ENCODE measurements at regions not wholly inside any gene's neighbourhood (a gene's known extent, or its start where the extent isn't known, plus 50 kb on each side); places are given as distances from the start of the nearest gene placed in this dataset.

GRCh38 chr11:131302836-131303235 is 67.6 kb upstream of the NTM start:
- Histone ChIP-seq H3K36me3 (ENCODE audit: control insufficient read depth in 1 of 2, insufficient read depth in 2 of 2, low read length in 2 of 2) (no peaks in the 10 kb centered on the region), H3K27me3 (ENCODE audit: low read depth, low read length) (peaks cover 5% of the 10 kb centered on the region), H3K27ac (ENCODE audit: low read length) (no peak overlapping the region), H3K4me3 (ENCODE audit: low read depth in 1 of 2, low read length in 2 of 2) (no peak overlapping the region), H3K4me1 (ENCODE audit: control insufficient read depth in 1 of 2, insufficient read depth in 2 of 2, low read length in 2 of 2) (no peaks in the 10 kb centered on the region), H3K9me3 (ENCODE audit: control insufficient read depth in 1 of 2, low read length in 2 of 2) (no peaks in the 10 kb centered on the region)

- H3K27ac ChIP-seq (ENCODE audit: low read length) = no peak overlapping the region
- H3K4me1 ChIP-seq (ENCODE audit: control insufficient read depth in 1 of 2, insufficient read depth in 2 of 2, low read length in 2 of 2) = no peaks in the 10 kb centered on the region
- no peak overlapping the region for H3K4me3 ChIP-seq (ENCODE audit: low read depth in 1 of 2, low read length in 2 of 2)
- no peaks in the 10 kb centered on the region for H3K36me3 ChIP-seq (ENCODE audit: control insufficient read depth in 1 of 2, insufficient read depth in 2 of 2, low read length in 2 of 2)
- H3K27me3 ChIP-seq (ENCODE audit: low read depth, low read length) = peaks cover 5% of the 10 kb centered on the region
- no peaks in the 10 kb centered on the region for H3K9me3 ChIP-seq (ENCODE audit: control insufficient read depth in 1 of 2, low read length in 2 of 2)
Measured at GRCh38 chr11:131303611-131304119, 66.8 kb upstream of the NTM start.

- H3K9me3 ChIP-seq (ENCODE audit: control insufficient read depth in 1 of 2, low read length in 2 of 2) = no peaks in the 10 kb centered on the region
- H3K27me3 ChIP-seq (ENCODE audit: low read depth, low read length) = peaks cover 2% of the 10 kb centered on the region
- no peaks in the 10 kb centered on the region for H3K36me3 ChIP-seq (ENCODE audit: control insufficient read depth in 1 of 2, insufficient read depth in 2 of 2, low read length in 2 of 2)
- no peak overlapping the region for H3K27ac ChIP-seq (ENCODE audit: low read length)
- no peak overlapping the region for H3K4me3 ChIP-seq (ENCODE audit: low read depth in 1 of 2, low read length in 2 of 2)
- H3K4me1 ChIP-seq (ENCODE audit: control insufficient read depth in 1 of 2, insufficient read depth in 2 of 2, low read length in 2 of 2) = no peaks in the 10 kb centered on the region
Measured at GRCh38 chr11:131305005-131305404, 65.4 kb upstream of the NTM start.

GRCh38 chr11:131307506-131307905 is 62.9 kb upstream of the NTM start:
- Histone ChIP-seq H3K36me3 (ENCODE audit: control insufficient read depth in 1 of 2, insufficient read depth in 2 of 2, low read length in 2 of 2) (no peaks in the 10 kb centered on the region), H3K27ac (ENCODE audit: low read length) (no peak overlapping the region), H3K9me3 (ENCODE audit: control insufficient read depth in 1 of 2, low read length in 2 of 2) (no peaks in the 10 kb centered on the region), H3K4me1 (ENCODE audit: control insufficient read depth in 1 of 2, insufficient read depth in 2 of 2, low read length in 2 of 2) (no peaks in the 10 kb centered on the region), H3K27me3 (ENCODE audit: low read depth, low read length) (no peaks in the 10 kb centered on the region), H3K4me3 (ENCODE audit: low read depth in 1 of 2, low read length in 2 of 2) (no peak overlapping the region)

GRCh38 chr11:131309776-131310175 is 60.6 kb upstream of the NTM start:
- Histone ChIP-seq H3K36me3 (ENCODE audit: control insufficient read depth in 1 of 2, insufficient read depth in 2 of 2, low read length in 2 of 2) (no peaks in the 10 kb centered on the region), H3K9me3 (ENCODE audit: control insufficient read depth in 1 of 2, low read length in 2 of 2) (no peaks in the 10 kb centered on the region), H3K4me1 (ENCODE audit: control insufficient read depth in 1 of 2, insufficient read depth in 2 of 2, low read length in 2 of 2) (no peaks in the 10 kb centered on the region), H3K27ac (ENCODE audit: low read length) (no peak overlapping the region), H3K4me3 (ENCODE audit: low read depth in 1 of 2, low read length in 2 of 2) (no peak overlapping the region), H3K27me3 (ENCODE audit: low read depth, low read length) (no peaks in the 10 kb centered on the region)

GRCh38 chr11:131311776-131312514 is 58.5 kb upstream of the NTM start:
- no peak overlapping the region for H3K27ac ChIP-seq (ENCODE audit: low read length)
- no peaks in the 10 kb centered on the region for H3K36me3 ChIP-seq (ENCODE audit: control insufficient read depth in 1 of 2, insufficient read depth in 2 of 2, low read length in 2 of 2)
- H3K27me3 ChIP-seq (ENCODE audit: low read depth, low read length) = no peaks in the 10 kb centered on the region
- no peaks in the 10 kb centered on the region for H3K4me1 ChIP-seq (ENCODE audit: control insufficient read depth in 1 of 2, insufficient read depth in 2 of 2, low read length in 2 of 2)
- H3K9me3 ChIP-seq (ENCODE audit: control insufficient read depth in 1 of 2, low read length in 2 of 2) = no peaks in the 10 kb centered on the region
- H3K4me3 ChIP-seq (ENCODE audit: low read depth in 1 of 2, low read length in 2 of 2) = no peak overlapping the region
